Nephron progenitor cell (in vitro differentiated cells): ENCODE measurements at regions not wholly inside any gene's neighbourhood (a gene's known extent, or its start where the extent isn't known, plus 50 kb on each side); places are given as distances from the start of the nearest gene placed in this dataset.

Experiments
- DNase-seq: peaks from one replicate; pipeline ENCODE4 v3.0.0; 2021
- H3K27ac Mint-ChIP-seq: 2 replicates; pipeline ENCODE4 v1.8.0; 2021; ENCODE audit warnings: mild to moderate bottlenecking, moderate library complexity, mixed read lengths
- H3K27me3 Mint-ChIP-seq: 2 replicates; pipeline ENCODE4 v1.8.0; 2021; ENCODE audit warnings: mild to moderate bottlenecking, low read depth, mixed read lengths; ENCODE audit not compliant: poor library complexity
- H3K36me3 Mint-ChIP-seq: 2 replicates; pipeline ENCODE4 v1.8.0; 2021; ENCODE audit warnings: low read depth, mixed read lengths
- H3K4me1 Mint-ChIP-seq: 2 replicates; pipeline ENCODE4 v1.8.0; 2021; ENCODE audit warnings: mixed read lengths
- H3K4me3 Mint-ChIP-seq: 2 replicates; pipeline ENCODE4 v1.8.0; 2021; ENCODE audit warnings: mild to moderate bottlenecking, moderate library complexity, mixed read lengths
- H3K9me3 Mint-ChIP-seq: 2 replicates; pipeline ENCODE4 v1.8.0; 2021; ENCODE audit warnings: mild to moderate bottlenecking, moderate library complexity, mixed read lengths
- TF ChIP-seq, protein P1 (sequence below): fragments of 200-600 bp; sonication (generic); IDR thresholded peaks from 2 replicates; pipeline ENCODE4 v1.5.0; 2021; ENCODE audit warnings: antibody characterized with exemption

GRCh38 chr7:46321556-46322205, 400.6 kb upstream of the IGFBP3 start:
- DNase-seq: no peak
- Mint-ChIP-seq H3K27ac (no peak overlapping the region), H3K27me3 (peaks cover 6% of the 10 kb centered on the region), H3K36me3 (peaks cover 5% of the 10 kb centered on the region), H3K4me3 (no peak overlapping the region), H3K4me1 (peaks cover 14% of the 10 kb centered on the region), H3K9me3 (peaks cover 7% of the 10 kb centered on the region)
- TF ChIP-seq, protein P1, sequence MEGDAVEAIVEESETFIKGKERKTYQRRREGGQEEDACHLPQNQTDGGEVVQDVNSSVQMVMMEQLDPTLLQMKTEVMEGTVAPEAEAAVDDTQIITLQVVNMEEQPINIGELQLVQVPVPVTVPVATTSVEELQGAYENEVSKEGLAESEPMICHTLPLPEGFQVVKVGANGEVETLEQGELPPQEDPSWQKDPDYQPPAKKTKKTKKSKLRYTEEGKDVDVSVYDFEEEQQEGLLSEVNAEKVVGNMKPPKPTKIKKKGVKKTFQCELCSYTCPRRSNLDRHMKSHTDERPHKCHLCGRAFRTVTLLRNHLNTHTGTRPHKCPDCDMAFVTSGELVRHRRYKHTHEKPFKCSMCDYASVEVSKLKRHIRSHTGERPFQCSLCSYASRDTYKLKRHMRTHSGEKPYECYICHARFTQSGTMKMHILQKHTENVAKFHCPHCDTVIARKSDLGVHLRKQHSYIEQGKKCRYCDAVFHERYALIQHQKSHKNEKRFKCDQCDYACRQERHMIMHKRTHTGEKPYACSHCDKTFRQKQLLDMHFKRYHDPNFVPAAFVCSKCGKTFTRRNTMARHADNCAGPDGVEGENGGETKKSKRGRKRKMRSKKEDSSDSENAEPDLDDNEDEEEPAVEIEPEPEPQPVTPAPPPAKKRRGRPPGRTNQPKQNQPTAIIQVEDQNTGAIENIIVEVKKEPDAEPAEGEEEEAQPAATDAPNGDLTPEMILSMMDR: no peak

- Mint-ChIP-seq H3K4me1 (peaks cover 14% of the 10 kb centered on the region), H3K36me3 (peaks cover 5% of the 10 kb centered on the region), H3K27me3 (peaks cover 6% of the 10 kb centered on the region), H3K4me3 (no peak overlapping the region), H3K27ac (no peak overlapping the region), H3K9me3 (peaks cover 7% of the 10 kb centered on the region)
- no peak for DNase-seq
- TF ChIP-seq, protein P1: no peak
These were observed 399.9 kb upstream of the IGFBP3 start for GRCh38 chr7:46320956-46321355.

DNA sequence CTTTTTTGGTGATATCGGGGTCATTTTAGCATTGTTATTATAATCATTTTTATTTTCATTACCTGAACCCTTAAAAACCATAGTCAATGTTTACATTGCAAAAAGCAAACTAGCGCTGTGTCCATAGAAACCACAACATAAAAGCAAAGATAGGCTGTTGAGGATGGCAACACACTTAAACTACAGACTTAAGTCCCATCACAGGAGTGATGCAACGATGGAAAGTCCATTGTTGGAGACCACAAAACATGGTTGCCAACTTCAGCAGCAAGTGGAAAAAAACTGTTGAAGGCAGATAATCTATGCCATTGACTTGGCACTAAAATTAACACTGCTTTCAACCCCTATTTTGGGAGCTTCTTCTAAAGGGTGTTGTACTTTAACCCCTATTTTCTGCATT, 398.8 kb upstream of the IGFBP3 start:
- Mint-ChIP-seq H3K4me1 (peaks cover 14% of the 10 kb centered on the region), H3K36me3 (no peaks in the 10 kb centered on the region)
- TF ChIP-seq, protein P1: no peak

DNA sequence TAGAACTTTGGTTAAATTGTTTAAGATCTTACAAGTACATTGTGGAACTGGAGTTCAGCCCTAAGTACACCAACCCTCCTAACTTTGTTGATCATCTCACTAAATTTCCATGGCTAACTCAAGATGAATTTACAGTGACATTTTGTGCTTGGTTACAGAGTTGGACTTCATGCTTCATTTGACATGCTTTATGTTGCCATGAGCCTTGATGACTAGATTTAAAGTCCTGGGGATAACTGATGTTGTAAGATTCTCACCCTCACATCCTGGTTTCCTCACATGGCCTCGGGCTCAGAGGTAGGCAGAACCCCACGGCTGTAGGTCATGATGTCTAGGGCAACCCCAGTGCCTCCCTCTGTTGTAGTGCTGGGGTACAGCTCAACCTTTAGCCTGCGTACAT, 397.2 kb upstream of the IGFBP3 start:
- Mint-ChIP-seq H3K4me3 (no peak overlapping the region), H3K4me1 (peaks cover 14% of the 10 kb centered on the region), H3K36me3 (no peaks in the 10 kb centered on the region), H3K9me3 (peaks cover 5% of the 10 kb centered on the region), H3K27me3 (peaks cover 6% of the 10 kb centered on the region), H3K27ac (no peak overlapping the region)
- no peak for DNase-seq
- TF ChIP-seq, protein P1: no peak

More for the DNA sequence above, 398.8 kb upstream of the IGFBP3 start:
- Mint-ChIP-seq H3K4me3 (no peak overlapping the region), H3K9me3 (no peaks in the 10 kb centered on the region), H3K27ac (no peak overlapping the region), H3K27me3 (peaks cover 6% of the 10 kb centered on the region)
- DNase-seq: no peak

DNA sequence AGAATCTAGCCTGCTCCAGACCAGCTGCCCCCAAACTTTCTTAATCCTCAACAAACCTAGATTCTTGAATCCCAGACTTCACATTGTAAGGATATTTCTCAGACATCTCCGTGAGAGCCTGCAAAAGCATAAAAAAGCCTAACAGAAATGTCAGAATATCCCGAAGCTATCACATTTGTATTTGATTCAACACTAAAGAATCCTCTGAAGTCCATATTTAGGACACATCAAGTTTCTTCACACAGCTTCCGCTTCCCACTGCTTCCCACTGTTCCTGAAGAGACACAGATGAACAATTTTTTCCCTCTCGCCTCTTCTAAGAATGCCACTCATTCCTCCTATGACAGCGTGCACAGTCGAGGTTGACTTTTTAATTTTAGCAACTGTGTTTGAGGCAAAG, 396.2 kb upstream of the IGFBP3 start:
- Mint-ChIP-seq H3K4me1 (peaks cover 14% of the 10 kb centered on the region), H3K4me3 (no peak overlapping the region), H3K27me3 (peaks cover 6% of the 10 kb centered on the region), H3K27ac (no peak overlapping the region), H3K9me3 (peaks cover 5% of the 10 kb centered on the region), H3K36me3 (no peaks in the 10 kb centered on the region)
- TF ChIP-seq, protein P1: no peak
- no peak for DNase-seq

DNA sequence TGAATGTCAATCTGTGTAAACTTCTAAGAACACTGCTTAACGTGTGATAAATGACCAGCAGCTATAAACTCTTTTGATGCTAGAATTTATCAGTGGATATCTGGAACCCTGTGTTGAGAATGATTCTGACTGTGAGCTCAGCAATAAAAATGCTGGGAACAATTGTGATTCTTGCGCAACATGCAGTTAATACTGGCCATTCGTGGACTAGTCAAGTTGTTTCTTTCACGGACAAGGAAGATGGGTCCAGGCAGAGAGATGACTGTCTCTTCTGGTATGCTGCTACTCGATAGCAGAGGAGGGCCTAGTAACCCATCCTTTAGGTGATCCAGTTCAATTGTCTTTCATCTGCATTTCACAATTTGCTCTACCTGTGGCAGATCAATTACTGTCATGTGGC, 394.8 kb upstream of the IGFBP3 start:
- no peak for DNase-seq
- H3K36me3 Mint-ChIP-seq: no peaks in the 10 kb centered on the region
- TF ChIP-seq, protein P1: no peak
- H3K27me3 Mint-ChIP-seq: peaks cover 3% of the 10 kb centered on the region
- H3K9me3 Mint-ChIP-seq: peaks cover 5% of the 10 kb centered on the region
- no peak overlapping the region for H3K4me3 Mint-ChIP-seq
- peaks cover 9% of the 10 kb centered on the region for H3K4me1 Mint-ChIP-seq
- H3K27ac Mint-ChIP-seq: no peak overlapping the region
